MCF 10A (cell line): ENCODE measurements at regions not wholly inside any gene's neighbourhood (a gene's known extent, or its start where the extent isn't known, plus 50 kb on each side); places are given as distances from the start of the nearest gene placed in this dataset.

Experiments
- BruUV-seq: library from RNA; stranded (reverse); fragments of 400-500 nt; replicated peaks from 2 replicates; lab custom pipeline; 2021; lab: Mats Ljungman, UMichigan
- CTCF ChIA-PET: fragments of 300-600 bp; sonication (Branson Sonifier 250); formaldehyde crosslinking; extraction: SDS; loops from one replicate; lab custom pipeline; 2021; ENCODE audit warnings: antibody characterized with exemption, inconsistent platforms; lab: Yijun Ruan, JAX
- POLR2A ChIA-PET: fragments of 300-600, 350-650 bp; sonication (Branson Sonifier 250); formaldehyde crosslinking; extraction: SDS; loops from one replicate; lab custom pipeline; 2020; ENCODE audit warnings: antibody characterized with exemption, inconsistent platforms; lab: Yijun Ruan, JAX
- DNase-seq: peaks from one replicate; pipeline ENCODE4 v3.0.0-alpha.2; 2018; ENCODE audit not compliant: unreplicated experiment
- H3K27ac Mint-ChIP-seq: one replicate; pipeline ENCODE4 v1.8.0; 2022; ENCODE audit warnings: mild to moderate bottlenecking, low read depth, mixed read lengths; ENCODE audit not compliant: unreplicated experiment
- H3K27me3 Mint-ChIP-seq: one replicate; pipeline ENCODE4 v1.8.0; 2022; ENCODE audit warnings: mixed read lengths; ENCODE audit not compliant: insufficient read depth, unreplicated experiment
- H3K36me3 Mint-ChIP-seq: one replicate; pipeline ENCODE4 v1.8.0; 2022; ENCODE audit warnings: mild to moderate bottlenecking, moderate library complexity, mixed read lengths; ENCODE audit not compliant: insufficient read depth, unreplicated experiment
- H3K4me1 Mint-ChIP-seq: one replicate; pipeline ENCODE4 v1.8.0; 2022; ENCODE audit warnings: mixed read lengths; ENCODE audit not compliant: insufficient read depth, unreplicated experiment
- H3K4me3 Mint-ChIP-seq: one replicate; pipeline ENCODE4 v1.8.0; 2022; ENCODE audit warnings: mild to moderate bottlenecking, moderate library complexity, mixed read lengths; ENCODE audit not compliant: unreplicated experiment
- H3K9me3 Mint-ChIP-seq: one replicate; pipeline ENCODE4 v1.8.0; 2022; ENCODE audit warnings: mixed read lengths; ENCODE audit not compliant: unreplicated experiment
- intact Hi-C: fragments of 100-400 bp; cut with micrococcal nuclease; formaldehyde crosslinking; loops from 2 replicates; pipeline ENCODE4 v1.14.1; 2022
- TF ChIP-seq, protein P1 (sequence below): fragments of 200-600 bp; IDR thresholded peaks from one replicate; pipeline ENCODE4 v1.8.0; 2022; ENCODE audit warnings: antibody characterized with exemption, mild to moderate bottlenecking; ENCODE audit not compliant: unreplicated experiment

GRCh38 chr4:111789901-111790640 lies 355.2 kb upstream of the FAM241A start:
- Mint-ChIP-seq H3K27me3 (peaks cover 55% of the 10 kb centered on the region), H3K4me3 (no peak overlapping the region), H3K36me3 (no peaks in the 10 kb centered on the region), H3K4me1 (no peaks in the 10 kb centered on the region), H3K27ac (no peak overlapping the region), H3K9me3 (no peaks in the 10 kb centered on the region)
- TF ChIP-seq, protein P1, sequence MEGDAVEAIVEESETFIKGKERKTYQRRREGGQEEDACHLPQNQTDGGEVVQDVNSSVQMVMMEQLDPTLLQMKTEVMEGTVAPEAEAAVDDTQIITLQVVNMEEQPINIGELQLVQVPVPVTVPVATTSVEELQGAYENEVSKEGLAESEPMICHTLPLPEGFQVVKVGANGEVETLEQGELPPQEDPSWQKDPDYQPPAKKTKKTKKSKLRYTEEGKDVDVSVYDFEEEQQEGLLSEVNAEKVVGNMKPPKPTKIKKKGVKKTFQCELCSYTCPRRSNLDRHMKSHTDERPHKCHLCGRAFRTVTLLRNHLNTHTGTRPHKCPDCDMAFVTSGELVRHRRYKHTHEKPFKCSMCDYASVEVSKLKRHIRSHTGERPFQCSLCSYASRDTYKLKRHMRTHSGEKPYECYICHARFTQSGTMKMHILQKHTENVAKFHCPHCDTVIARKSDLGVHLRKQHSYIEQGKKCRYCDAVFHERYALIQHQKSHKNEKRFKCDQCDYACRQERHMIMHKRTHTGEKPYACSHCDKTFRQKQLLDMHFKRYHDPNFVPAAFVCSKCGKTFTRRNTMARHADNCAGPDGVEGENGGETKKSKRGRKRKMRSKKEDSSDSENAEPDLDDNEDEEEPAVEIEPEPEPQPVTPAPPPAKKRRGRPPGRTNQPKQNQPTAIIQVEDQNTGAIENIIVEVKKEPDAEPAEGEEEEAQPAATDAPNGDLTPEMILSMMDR: no peak
- no peak for DNase-seq
- intact Hi-C loops: no loop called here
- CTCF ChIA-PET: interaction anchor here (0.7 to 1.0 kb wide), 2 partner anchors 16 to 242 kb away, joined by 3 to 4 read pairs; no protein-coding TSS in a partner anchor
- POLR2A ChIA-PET: interaction anchor here (0.7 to 0.8 kb wide), 2 partner anchors 8 to 282 kb away, joined by 3 read pairs; no protein-coding TSS in a partner anchor
- no TSS peak for BruUV-seq

DNA sequence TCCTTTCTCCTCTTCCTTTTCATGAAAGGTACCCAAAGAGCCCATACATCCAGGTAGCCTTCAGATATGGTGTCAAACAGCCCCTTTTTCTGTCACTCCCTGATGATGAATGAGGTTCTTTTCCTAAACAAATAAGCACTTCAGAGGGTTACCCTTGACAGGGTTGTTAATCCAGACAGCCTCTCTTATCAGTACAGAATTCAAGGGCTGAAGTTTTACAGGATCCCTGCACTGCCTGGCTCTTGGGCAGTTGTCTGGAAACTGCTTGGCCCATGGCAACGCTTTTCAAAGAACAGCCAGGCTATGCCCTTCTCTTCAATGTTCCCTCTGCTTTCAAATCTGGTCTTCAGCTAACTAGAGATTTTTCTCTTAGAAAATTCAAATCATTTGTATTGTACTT lies 352.6 kb upstream of the FAM241A start:
- intact Hi-C loops: no loop called here
- TF ChIP-seq, protein P1: no peak
- H3K9me3 Mint-ChIP-seq: no peaks in the 10 kb centered on the region
- H3K27me3 Mint-ChIP-seq: peaks cover 56% of the 10 kb centered on the region
- ChIA-PET CTCF (interaction anchor here (0.6 to 0.7 kb wide), 2 partner anchors 151 to 813 kb away, joined by 3 read pairs; no protein-coding TSS in a partner anchor), POLR2A (no interaction called here)
- DNase-seq: no peak
- H3K36me3 Mint-ChIP-seq: no peaks in the 10 kb centered on the region
- H3K4me1 Mint-ChIP-seq: no peaks in the 10 kb centered on the region
- H3K27ac Mint-ChIP-seq: no peak overlapping the region
- H3K4me3 Mint-ChIP-seq: no peak overlapping the region
- no TSS peak for BruUV-seq

GRCh38 chr4:111793433-111794091 lies 351.7 kb upstream of the FAM241A start:
- Mint-ChIP-seq H3K4me3 (no peak overlapping the region), H3K27me3 (peaks cover 60% of the 10 kb centered on the region), H3K4me1 (no peaks in the 10 kb centered on the region), H3K27ac (no peak overlapping the region), H3K36me3 (no peaks in the 10 kb centered on the region), H3K9me3 (no peaks in the 10 kb centered on the region)
- ChIA-PET CTCF (interaction anchor here (0.6 kb wide), 1 partner anchor 814 kb away, joined by 3 read pairs; no protein-coding TSS in a partner anchor), POLR2A (no interaction called here)
- intact Hi-C loops: no loop called here
- no TSS peak for BruUV-seq
- TF ChIP-seq, protein P1: no peak
- DNase-seq: no peak
